ENCODE measurements at regions not wholly inside any gene's neighbourhood (a gene's known extent, or its start where the extent isn't known, plus 50 kb on each side); places are given as distances from the start of the nearest gene placed in this dataset.

DNA sequence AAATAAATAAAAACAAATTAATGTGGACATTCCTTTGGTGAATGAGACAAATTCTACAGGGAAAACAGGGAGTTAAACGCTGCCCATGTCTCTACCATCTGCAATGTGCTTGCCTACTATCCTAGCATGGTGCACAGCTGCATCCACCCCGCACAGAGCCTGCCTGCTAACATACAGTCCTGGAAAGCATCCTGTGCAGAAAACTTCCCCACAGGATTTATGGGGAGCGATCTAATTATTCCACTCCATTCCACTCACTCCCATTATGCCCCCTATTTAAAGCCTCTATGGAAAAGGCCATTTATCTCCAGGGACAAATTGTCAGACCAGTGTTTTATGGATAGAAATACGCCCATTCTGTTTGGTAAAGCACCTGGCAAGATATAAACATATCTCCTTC lies 144.5 kb downstream of the MAF start:
- ATAC-seq, result no peak
- intact Hi-C loops (cut with DNase I), result no loop called here
- no peaks in the 10 kb centered on the region for H3K4me1 ChIP-seq
- H3K27me3 ChIP-seq, result no peaks in the 10 kb centered on the region
- 69% methylated on average over 4 of the region's 4 CpGs for WGBS (ENCODE audit: insufficient coverage, low coverage, low lambda C conversion rate, missing lambda C conversion rate)
- H3K27ac ChIP-seq, result no peak overlapping the region
- H3K4me3 ChIP-seq, result no peak overlapping the region
- TF ChIP-seq CTCF (IDR thresholded peaks at IDR 0.05) (no peak), POLR2A (IDR thresholded peaks at IDR 0.05) (no peak)
- H3K9me3 ChIP-seq, result no peaks in the 10 kb centered on the region
- no peak for DNase-seq
- no peaks in the 10 kb centered on the region for H3K36me3 ChIP-seq

GRCh38 chr16:79452671-79453070 lies 147.9 kb downstream of the MAF start:
- no peak for ATAC-seq
- Histone ChIP-seq H3K27me3 (no peaks in the 10 kb centered on the region), H3K4me3 (no peak overlapping the region), H3K36me3 (no peaks in the 10 kb centered on the region), H3K4me1 (no peaks in the 10 kb centered on the region), H3K27ac (no peak overlapping the region), H3K9me3 (no peaks in the 10 kb centered on the region)
- DNase-seq, result no peak
- TF ChIP-seq POLR2A (IDR thresholded peaks at IDR 0.05), result no peak
- TF ChIP-seq CTCF (IDR thresholded peaks at IDR 0.05), result no peak
- 90% methylated on average over 8 of the region's 8 CpGs for WGBS (ENCODE audit: insufficient coverage, low coverage, low lambda C conversion rate, missing lambda C conversion rate)
- intact Hi-C loops (cut with DNase I), result no loop called here

DNA sequence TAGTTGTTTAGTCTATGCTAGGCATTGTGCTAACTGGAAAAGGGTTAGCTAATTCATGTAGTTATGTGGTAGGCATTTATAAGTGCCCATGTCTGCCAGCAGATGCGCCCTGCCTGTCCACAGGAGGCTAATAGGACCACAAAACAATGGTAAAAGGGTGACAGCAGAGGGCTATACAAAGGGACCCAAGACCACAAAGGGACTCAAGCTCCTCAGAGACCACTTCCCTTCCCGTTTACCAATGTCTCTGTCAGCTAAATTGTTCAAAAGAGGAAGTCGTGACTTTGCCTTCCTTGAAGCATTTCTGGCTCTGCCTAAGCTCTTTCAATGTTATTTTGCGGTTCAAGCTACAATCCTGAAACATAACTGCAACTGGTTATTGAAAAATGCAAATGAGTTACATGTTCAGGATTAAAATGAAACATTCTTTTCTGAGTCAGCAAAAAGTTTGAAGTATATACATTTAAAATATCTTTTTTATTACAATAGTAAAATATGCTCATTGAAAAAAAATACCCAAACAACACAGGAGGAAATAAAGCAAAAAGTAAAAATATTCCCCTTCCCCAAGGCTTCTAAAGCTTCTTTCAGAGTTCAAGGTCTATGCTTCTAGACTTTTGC lies 149.2 kb downstream of the MAF start:
- no peak for DNase-seq
- TF ChIP-seq CTCF (IDR thresholded peaks at IDR 0.05) (no peak), POLR2A (IDR thresholded peaks at IDR 0.05) (no peak)
- intact Hi-C loops (cut with DNase I), result no loop called here

DNA sequence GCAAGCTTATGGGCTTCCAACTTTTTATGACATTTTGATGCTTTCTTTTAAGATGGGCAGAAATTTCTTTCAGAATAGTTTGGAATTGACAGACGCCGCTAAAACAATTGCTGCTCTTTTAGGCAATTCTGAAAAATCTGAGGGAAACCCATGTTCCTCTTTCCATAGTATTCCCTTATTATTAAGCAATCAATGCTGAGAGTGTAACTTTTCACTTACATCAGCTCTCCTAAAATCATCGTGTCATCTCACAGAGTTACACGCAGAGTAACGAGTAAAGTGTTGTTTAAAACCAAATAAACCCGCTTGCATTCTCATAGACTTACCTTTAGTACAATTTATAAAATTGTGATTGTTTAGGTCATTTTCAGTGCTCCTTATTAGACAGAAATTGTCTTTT lies 150.6 kb downstream of the MAF start:
- ATAC-seq (no peak), DNase-seq (no peak)
- Histone ChIP-seq H3K4me3 (no peak overlapping the region), H3K36me3 (no peaks in the 10 kb centered on the region), H3K27me3 (no peaks in the 10 kb centered on the region), H3K9me3 (no peaks in the 10 kb centered on the region), H3K4me1 (no peaks in the 10 kb centered on the region), H3K27ac (no peak overlapping the region)
- intact Hi-C loops (cut with DNase I), result no loop called here
- TF ChIP-seq POLR2A (IDR thresholded peaks at IDR 0.05), result no peak
- no peak for TF ChIP-seq CTCF (IDR thresholded peaks at IDR 0.05)
- WGBS (ENCODE audit: insufficient coverage, low coverage, low lambda C conversion rate, missing lambda C conversion rate), result 69% methylated on average over 6 of the region's 6 CpGs

More for the DNA sequence above, 149.2 kb downstream of the MAF start:
- H3K36me3 ChIP-seq, result no peaks in the 10 kb centered on the region
- no peaks in the 10 kb centered on the region for H3K27me3 ChIP-seq
- no peak overlapping the region for H3K27ac ChIP-seq
- peak; percentile 36 to 64 (median 46) for ATAC-seq
- 34% methylated on average over 3 of the region's 4 CpGs for WGBS (ENCODE audit: insufficient coverage, low coverage, low lambda C conversion rate, missing lambda C conversion rate)
- no peak overlapping the region for H3K4me3 ChIP-seq
- H3K4me1 ChIP-seq, result no peaks in the 10 kb centered on the region
- no peaks in the 10 kb centered on the region for H3K9me3 ChIP-seq
